ENCODE measurements at regions not wholly inside any gene's neighbourhood (a gene's known extent, or its start where the extent isn't known, plus 50 kb on each side); places are given as distances from the start of the nearest gene placed in this dataset.

DNA sequence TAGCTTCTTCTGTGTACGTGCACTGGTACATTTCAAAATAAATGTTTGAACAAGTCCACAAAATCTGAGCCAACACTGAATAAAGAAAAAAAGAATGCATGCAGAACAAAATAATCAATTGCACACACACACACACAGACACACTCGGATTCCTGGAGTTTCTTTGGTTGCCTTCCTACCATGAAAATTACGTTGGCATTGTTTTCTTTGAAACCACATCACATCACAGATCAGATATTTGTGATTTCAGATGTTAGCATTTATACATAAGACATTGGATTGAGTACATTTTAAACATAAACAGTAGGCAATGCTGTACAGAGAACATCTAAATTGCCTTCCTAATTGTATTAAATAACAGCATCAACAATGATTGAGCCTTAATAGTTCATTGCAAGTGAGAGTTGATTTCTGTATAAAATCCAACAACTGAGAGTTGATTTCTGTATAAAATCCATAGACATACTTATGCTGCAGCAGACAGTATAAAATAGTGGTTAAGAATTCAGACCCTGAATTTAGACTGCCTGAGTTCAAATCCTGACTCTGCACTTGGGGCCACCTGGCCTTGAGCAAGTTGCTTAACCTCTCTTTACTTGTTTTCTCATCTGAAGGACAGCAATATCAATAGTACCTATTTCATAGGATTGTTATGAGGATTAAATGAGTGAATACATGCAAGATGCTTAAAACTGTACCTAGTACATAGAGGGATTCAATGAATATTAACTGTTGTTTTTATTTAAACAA, 101.7 kb upstream of the IFNE start:
- no peaks in the 10 kb centered on the region for H3K36me3 ChIP-seq
- TF ChIP-seq POLR2A (IDR thresholded peaks at IDR 0.05) (no peak), CTCF (IDR thresholded peaks at IDR 0.05) (no peak)
- peaks cover 0 to 8% (median 0%) of the 10 kb centered on the region in 4 donors for H3K4me1 ChIP-seq
- no peak for DNase-seq
- no peaks in the 10 kb centered on the region for H3K27me3 ChIP-seq
- H3K9me3 ChIP-seq = no peaks in the 10 kb centered on the region
- H3K4me3 ChIP-seq = no peak overlapping the region
- H3K27ac ChIP-seq = no peak overlapping the region

GRCh38 chr9:21584890-21585289, 102.8 kb upstream of the IFNE start:
- Histone ChIP-seq H3K4me1 (no peaks in the 10 kb centered on the region), H3K27me3 (no peaks in the 10 kb centered on the region), H3K27ac (no peak overlapping the region), H3K4me3 (no peak overlapping the region), H3K36me3 (no peaks in the 10 kb centered on the region), H3K9me3 (no peaks in the 10 kb centered on the region)
- DNase-seq = no peak
- TF ChIP-seq POLR2A (IDR thresholded peaks at IDR 0.05) (no peak), CTCF (IDR thresholded peaks at IDR 0.05) (no peak)

DNA sequence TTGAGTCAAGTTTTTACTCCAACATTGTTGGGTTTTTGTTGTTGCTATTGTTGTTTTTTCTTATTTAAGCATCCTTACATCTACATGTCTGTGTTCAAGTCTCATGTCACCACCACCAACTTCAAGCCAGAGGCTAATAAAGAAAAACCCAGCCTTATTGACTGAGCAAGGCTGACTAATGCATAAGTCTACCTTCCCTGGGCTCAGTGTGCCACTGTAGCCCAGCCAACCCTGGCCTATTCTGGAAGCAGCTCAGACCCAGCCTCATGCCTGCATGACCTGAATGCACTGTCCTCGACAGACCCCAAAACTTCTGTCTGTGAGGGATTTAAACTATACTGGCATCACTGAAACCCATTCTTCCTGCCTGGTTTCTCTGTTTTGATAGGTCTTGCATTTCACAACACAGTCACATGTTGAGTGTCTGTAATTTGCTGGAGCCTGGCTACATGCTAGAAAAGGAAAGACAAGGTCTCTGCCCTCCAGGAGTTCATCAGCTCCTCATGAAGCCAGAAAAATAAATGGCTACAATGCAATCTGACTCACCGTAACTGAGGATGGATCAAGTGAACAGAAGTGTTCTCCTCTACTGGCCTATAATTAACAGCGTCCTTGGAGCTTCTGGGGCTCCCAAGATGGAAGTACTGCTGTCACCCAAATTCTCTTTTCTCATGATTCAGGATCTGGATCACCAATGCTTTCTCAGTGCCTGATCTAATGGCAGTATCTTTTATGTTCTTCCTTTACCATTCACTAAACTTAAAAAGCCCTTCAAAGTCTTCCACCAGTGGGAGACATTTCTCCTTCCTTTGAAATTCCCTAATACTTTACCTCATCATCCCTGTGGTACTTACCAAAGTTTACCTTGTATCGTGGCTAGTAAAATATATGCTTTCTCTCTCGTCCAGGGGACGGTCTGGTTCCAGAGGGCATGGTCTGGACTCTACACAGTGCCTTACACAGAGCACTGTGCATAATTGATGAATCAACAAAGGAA, 103.9 kb upstream of the IFNE start:
- DNase-seq = no peak

GRCh38 chr9:21589344-21590056, 107.4 kb upstream of the IFNE start:
- Histone ChIP-seq H3K4me1 (no peaks in the 10 kb centered on the region), H3K4me3 (no peak overlapping the region), H3K27ac (no peak overlapping the region), H3K27me3 (no peaks in the 10 kb centered on the region), H3K9me3 (no peaks in the 10 kb centered on the region), H3K36me3 (no peaks in the 10 kb centered on the region)
- no peak for DNase-seq
- TF ChIP-seq CTCF (IDR thresholded peaks at IDR 0.05) (no peak), POLR2A (IDR thresholded peaks at IDR 0.05) (no peak)

More for the DNA sequence above, 103.9 kb upstream of the IFNE start:
- Histone ChIP-seq H3K4me3 (no peak overlapping the region), H3K27ac (no peak overlapping the region), H3K4me1 (no peaks in the 10 kb centered on the region), H3K27me3 (no peaks in the 10 kb centered on the region), H3K36me3 (no peaks in the 10 kb centered on the region), H3K9me3 (no peaks in the 10 kb centered on the region)
- TF ChIP-seq POLR2A (IDR thresholded peaks at IDR 0.05) = no peak
- no peak for TF ChIP-seq CTCF (IDR thresholded peaks at IDR 0.05)
